Suprapubic skin (tissue), 4 donors: ENCODE measurements at regions not wholly inside any gene's neighbourhood (a gene's known extent, or its start where the extent isn't known, plus 50 kb on each side); places are given as distances from the start of the nearest gene placed in this dataset.

Experiments
- EP300 ChIP-seq: sonication (generic); formaldehyde crosslinking; IDR thresholded peaks from one replicate; pipeline ENCODE4 v1.6.1; 2017; ENCODE audit warnings: antibody characterized with exemption
- POLR2A ChIP-seq, 2 donors: fragments of 450-650 bp; IDR thresholded peaks; one replicate each; pipeline ENCODE4 v1.6.1; 2017; ENCODE audit warnings: antibody characterized with exemption in 2 of 2, mild to moderate bottlenecking in 2 of 2, moderate library complexity in 2 of 2
- POLR2AphosphoS5 ChIP-seq, 3 donors: sonication (generic); formaldehyde crosslinking; IDR thresholded peaks; one replicate each; pipeline ENCODE4 v1.6.1; 2017; ENCODE audit warnings: antibody characterized with exemption in 3 of 3
- TF ChIP-seq, protein P1 (sequence below), 2 donors: fragments of 200-600 bp in 1 of 2; fragments of 450-650 bp in 1 of 2; sonication (generic) in 1 of 2; IDR thresholded peaks; one replicate each; pipeline ENCODE4 v1.5.1; 2016 to 2019; ENCODE audit warnings: antibody characterized with exemption in 2 of 2, mild to moderate bottlenecking in 1 of 2, moderate library complexity in 1 of 2

DNA sequence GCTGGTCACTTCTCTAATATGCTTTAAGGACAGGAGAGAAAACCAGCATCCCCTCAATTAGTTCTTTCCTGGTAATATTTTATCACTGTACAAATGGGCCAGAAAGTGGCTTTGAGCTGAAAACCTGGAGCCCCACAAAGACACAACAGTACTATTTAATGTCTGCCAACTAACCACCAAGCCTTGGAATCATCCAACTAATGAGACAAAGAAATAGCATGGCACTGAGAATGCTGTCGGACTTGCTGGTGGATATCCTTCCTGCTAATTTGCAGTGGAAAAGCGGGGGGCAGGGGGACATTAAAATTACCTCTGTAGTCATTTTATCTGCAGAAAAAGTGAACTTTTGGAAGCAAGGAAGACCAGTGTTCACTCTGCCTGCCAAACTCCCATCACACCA lies 288.5 kb downstream of the KBTBD8 start:
- TF ChIP-seq, protein P1, sequence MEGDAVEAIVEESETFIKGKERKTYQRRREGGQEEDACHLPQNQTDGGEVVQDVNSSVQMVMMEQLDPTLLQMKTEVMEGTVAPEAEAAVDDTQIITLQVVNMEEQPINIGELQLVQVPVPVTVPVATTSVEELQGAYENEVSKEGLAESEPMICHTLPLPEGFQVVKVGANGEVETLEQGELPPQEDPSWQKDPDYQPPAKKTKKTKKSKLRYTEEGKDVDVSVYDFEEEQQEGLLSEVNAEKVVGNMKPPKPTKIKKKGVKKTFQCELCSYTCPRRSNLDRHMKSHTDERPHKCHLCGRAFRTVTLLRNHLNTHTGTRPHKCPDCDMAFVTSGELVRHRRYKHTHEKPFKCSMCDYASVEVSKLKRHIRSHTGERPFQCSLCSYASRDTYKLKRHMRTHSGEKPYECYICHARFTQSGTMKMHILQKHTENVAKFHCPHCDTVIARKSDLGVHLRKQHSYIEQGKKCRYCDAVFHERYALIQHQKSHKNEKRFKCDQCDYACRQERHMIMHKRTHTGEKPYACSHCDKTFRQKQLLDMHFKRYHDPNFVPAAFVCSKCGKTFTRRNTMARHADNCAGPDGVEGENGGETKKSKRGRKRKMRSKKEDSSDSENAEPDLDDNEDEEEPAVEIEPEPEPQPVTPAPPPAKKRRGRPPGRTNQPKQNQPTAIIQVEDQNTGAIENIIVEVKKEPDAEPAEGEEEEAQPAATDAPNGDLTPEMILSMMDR (IDR thresholded peaks at IDR 0.05) = no peak
- TF ChIP-seq POLR2AphosphoS5 (IDR thresholded peaks at IDR 0.05) = no peak
- no peak for TF ChIP-seq POLR2A (IDR thresholded peaks at IDR 0.05)
- TF ChIP-seq EP300 = no peak
